ENCODE measurements at regions not wholly inside any gene's neighbourhood (a gene's known extent, or its start where the extent isn't known, plus 50 kb on each side); places are given as distances from the start of the nearest gene placed in this dataset.
"Not testable (repeated sequence)": the region's sequence is repeated elsewhere in the genome, so short reads cannot be mapped to it uniquely, and the experiment has no call there.

- Histone ChIP-seq H3K27me3 (ENCODE audit: insufficient read depth, low read length) (no peaks in the 10 kb centered on the region), H3K4me1 (ENCODE audit: insufficient read depth, low read length) (no peaks in the 10 kb centered on the region), H2AFZ (ENCODE audit: low read depth, low read length) (no peak overlapping the region), H3K9me3 (ENCODE audit: low read length) (no peaks in the 10 kb centered on the region), H3K4me3 (ENCODE audit: low read length) (no peak overlapping the region), H3K36me3 (ENCODE audit: insufficient read depth, low read length) (no peaks in the 10 kb centered on the region)
These were observed 101.2 kb downstream of the CGGBP1 start for GRCh38 chr3:87957575-87957974.

GRCh38 chr3:87949879-87950208 lies 109.0 kb downstream of the CGGBP1 start:
- H3K9me3 ChIP-seq (ENCODE audit: low read length): no peaks in the 10 kb centered on the region
- no peaks in the 10 kb centered on the region for H3K4me1 ChIP-seq (ENCODE audit: insufficient read depth, low read length)
- H2AFZ ChIP-seq (ENCODE audit: low read depth, low read length): no peak overlapping the region
- no peaks in the 10 kb centered on the region for H3K36me3 ChIP-seq (ENCODE audit: insufficient read depth, low read length)
- H3K4me3 ChIP-seq (ENCODE audit: low read length): no peak overlapping the region
- no peaks in the 10 kb centered on the region for H3K27me3 ChIP-seq (ENCODE audit: insufficient read depth, low read length)

- Histone ChIP-seq H3K4me1 (ENCODE audit: insufficient read depth, low read length) (no peaks in the 10 kb centered on the region), H3K36me3 (ENCODE audit: insufficient read depth, low read length) (no peaks in the 10 kb centered on the region), H3K27me3 (ENCODE audit: insufficient read depth, low read length) (no peaks in the 10 kb centered on the region), H2AFZ (ENCODE audit: low read depth, low read length) (no peak overlapping the region), H3K9me3 (ENCODE audit: low read length) (no peaks in the 10 kb centered on the region), H3K4me3 (ENCODE audit: low read length) (no peak overlapping the region)
These were observed 109.5 kb downstream of the CGGBP1 start for GRCh38 chr3:87949189-87949878.

- H3K27me3 ChIP-seq (ENCODE audit: insufficient read depth, low read length); H3K4me3 ChIP-seq (ENCODE audit: low read length); H3K9me3 ChIP-seq (ENCODE audit: low read length); H2AFZ ChIP-seq (ENCODE audit: low read depth, low read length); H3K36me3 ChIP-seq (ENCODE audit: insufficient read depth, low read length); H3K4me1 ChIP-seq (ENCODE audit: insufficient read depth, low read length): not testable (repeated sequence)
These were observed 112.8 kb downstream of the CGGBP1 start for GRCh38 chr3:87946007-87946406.

- not testable (repeated sequence) for H3K4me1 ChIP-seq (ENCODE audit: insufficient read depth, low read length); H3K36me3 ChIP-seq (ENCODE audit: insufficient read depth, low read length); H3K27me3 ChIP-seq (ENCODE audit: insufficient read depth, low read length); H2AFZ ChIP-seq (ENCODE audit: low read depth, low read length); H3K9me3 ChIP-seq (ENCODE audit: low read length); H3K4me3 ChIP-seq (ENCODE audit: low read length)
These were observed 116.5 kb downstream of the CGGBP1 start for GRCh38 chr3:87942256-87942655.

GRCh38 chr3:87924485-87924884 lies 134.3 kb downstream of the CGGBP1 start:
- Histone ChIP-seq H3K36me3 (ENCODE audit: insufficient read depth, low read length) (no peaks in the 10 kb centered on the region), H2AFZ (ENCODE audit: low read depth, low read length) (no peak overlapping the region), H3K9me3 (ENCODE audit: low read length) (no peaks in the 10 kb centered on the region), H3K4me3 (ENCODE audit: low read length) (no peak overlapping the region), H3K27me3 (ENCODE audit: insufficient read depth, low read length) (no peaks in the 10 kb centered on the region), H3K4me1 (ENCODE audit: insufficient read depth, low read length) (no peaks in the 10 kb centered on the region)

- Histone ChIP-seq H3K4me3 (ENCODE audit: low read length) (no peak overlapping the region), H2AFZ (ENCODE audit: low read depth, low read length) (no peak overlapping the region), H3K36me3 (ENCODE audit: insufficient read depth, low read length) (no peaks in the 10 kb centered on the region), H3K4me1 (ENCODE audit: insufficient read depth, low read length) (no peaks in the 10 kb centered on the region), H3K9me3 (ENCODE audit: low read length) (no peaks in the 10 kb centered on the region), H3K27me3 (ENCODE audit: insufficient read depth, low read length) (no peaks in the 10 kb centered on the region)
These were observed 138.3 kb downstream of the CGGBP1 start for GRCh38 chr3:87920549-87920948.

GRCh38 chr3:87901141-87901540 lies 157.7 kb downstream of the CGGBP1 start:
- H2AFZ ChIP-seq (ENCODE audit: low read depth, low read length): no peak overlapping the region
- H3K4me1 ChIP-seq (ENCODE audit: insufficient read depth, low read length): no peaks in the 10 kb centered on the region
- no peaks in the 10 kb centered on the region for H3K27me3 ChIP-seq (ENCODE audit: insufficient read depth, low read length)
- no peaks in the 10 kb centered on the region for H3K9me3 ChIP-seq (ENCODE audit: low read length)
- no peak overlapping the region for H3K4me3 ChIP-seq (ENCODE audit: low read length)
- no peaks in the 10 kb centered on the region for H3K36me3 ChIP-seq (ENCODE audit: insufficient read depth, low read length)

GRCh38 chr3:87900061-87900460 lies 158.7 kb downstream of the CGGBP1 start:
- no peaks in the 10 kb centered on the region for H3K9me3 ChIP-seq (ENCODE audit: low read length)
- no peaks in the 10 kb centered on the region for H3K4me1 ChIP-seq (ENCODE audit: insufficient read depth, low read length)
- H2AFZ ChIP-seq (ENCODE audit: low read depth, low read length): no peak overlapping the region
- H3K4me3 ChIP-seq (ENCODE audit: low read length): no peak overlapping the region
- H3K27me3 ChIP-seq (ENCODE audit: insufficient read depth, low read length): no peaks in the 10 kb centered on the region
- no peaks in the 10 kb centered on the region for H3K36me3 ChIP-seq (ENCODE audit: insufficient read depth, low read length)

GRCh38 chr3:87898971-87899370 lies 159.8 kb downstream of the CGGBP1 start:
- Histone ChIP-seq H3K9me3 (ENCODE audit: low read length) (no peaks in the 10 kb centered on the region), H3K4me3 (ENCODE audit: low read length) (no peak overlapping the region), H3K36me3 (ENCODE audit: insufficient read depth, low read length) (no peaks in the 10 kb centered on the region), H2AFZ (ENCODE audit: low read depth, low read length) (no peak overlapping the region), H3K27me3 (ENCODE audit: insufficient read depth, low read length) (no peaks in the 10 kb centered on the region), H3K4me1 (ENCODE audit: insufficient read depth, low read length) (no peaks in the 10 kb centered on the region)

- Histone ChIP-seq H2AFZ (ENCODE audit: low read depth, low read length) (no peak overlapping the region), H3K4me3 (ENCODE audit: low read length) (no peak overlapping the region), H3K36me3 (ENCODE audit: insufficient read depth, low read length) (no peaks in the 10 kb centered on the region), H3K9me3 (ENCODE audit: low read length) (no peaks in the 10 kb centered on the region), H3K4me1 (ENCODE audit: insufficient read depth, low read length) (no peaks in the 10 kb centered on the region), H3K27me3 (ENCODE audit: insufficient read depth, low read length) (no peaks in the 10 kb centered on the region)
These were observed 162.8 kb downstream of the CGGBP1 start for GRCh38 chr3:87895983-87896382.

- no peaks in the 10 kb centered on the region for H3K4me1 ChIP-seq (ENCODE audit: insufficient read depth, low read length)
- H2AFZ ChIP-seq (ENCODE audit: low read depth, low read length): no peak overlapping the region
- no peaks in the 10 kb centered on the region for H3K36me3 ChIP-seq (ENCODE audit: insufficient read depth, low read length)
- no peaks in the 10 kb centered on the region for H3K9me3 ChIP-seq (ENCODE audit: low read length)
- H3K27me3 ChIP-seq (ENCODE audit: insufficient read depth, low read length): no peaks in the 10 kb centered on the region
- H3K4me3 ChIP-seq (ENCODE audit: low read length): no peak overlapping the region
These were observed 185.7 kb downstream of the CGGBP1 start for GRCh38 chr3:87873136-87873535.

- H2AFZ ChIP-seq (ENCODE audit: low read depth, low read length): no peak overlapping the region
- H3K27me3 ChIP-seq (ENCODE audit: insufficient read depth, low read length): no peaks in the 10 kb centered on the region
- H3K4me1 ChIP-seq (ENCODE audit: insufficient read depth, low read length): no peaks in the 10 kb centered on the region
- H3K4me3 ChIP-seq (ENCODE audit: low read length): no peak overlapping the region
- no peaks in the 10 kb centered on the region for H3K36me3 ChIP-seq (ENCODE audit: insufficient read depth, low read length)
- no peaks in the 10 kb centered on the region for H3K9me3 ChIP-seq (ENCODE audit: low read length)
These were observed 191.8 kb downstream of the CGGBP1 start for GRCh38 chr3:87867001-87867400.

GRCh38 chr3:87856126-87856525 lies 202.7 kb downstream of the CGGBP1 start:
- H3K36me3 ChIP-seq (ENCODE audit: insufficient read depth, low read length): no peaks in the 10 kb centered on the region
- H3K4me1 ChIP-seq (ENCODE audit: insufficient read depth, low read length): peaks cover 3% of the 10 kb centered on the region
- H3K9me3 ChIP-seq (ENCODE audit: low read length): no peaks in the 10 kb centered on the region
- no peak overlapping the region for H2AFZ ChIP-seq (ENCODE audit: low read depth, low read length)
- H3K4me3 ChIP-seq (ENCODE audit: low read length): no peak overlapping the region
- no peaks in the 10 kb centered on the region for H3K27me3 ChIP-seq (ENCODE audit: insufficient read depth, low read length)

Data from neuron (in vitro differentiated cells).